IPS-NIHi7 (cell line): ENCODE measurements at regions not wholly inside any gene's neighbourhood (a gene's known extent, or its start where the extent isn't known, plus 50 kb on each side); places are given as distances from the start of the nearest gene placed in this dataset.
"Not testable (repeated sequence)": the region's sequence is repeated elsewhere in the genome, so short reads cannot be mapped to it uniquely, and the experiment has no call there.

Source experiments
- DNase-seq: peaks from one replicate; pipeline ENCODE4 v3.0.0; 2012; ENCODE audit warnings: mixed read lengths; ENCODE audit errors: extremely low spot score

DNA sequence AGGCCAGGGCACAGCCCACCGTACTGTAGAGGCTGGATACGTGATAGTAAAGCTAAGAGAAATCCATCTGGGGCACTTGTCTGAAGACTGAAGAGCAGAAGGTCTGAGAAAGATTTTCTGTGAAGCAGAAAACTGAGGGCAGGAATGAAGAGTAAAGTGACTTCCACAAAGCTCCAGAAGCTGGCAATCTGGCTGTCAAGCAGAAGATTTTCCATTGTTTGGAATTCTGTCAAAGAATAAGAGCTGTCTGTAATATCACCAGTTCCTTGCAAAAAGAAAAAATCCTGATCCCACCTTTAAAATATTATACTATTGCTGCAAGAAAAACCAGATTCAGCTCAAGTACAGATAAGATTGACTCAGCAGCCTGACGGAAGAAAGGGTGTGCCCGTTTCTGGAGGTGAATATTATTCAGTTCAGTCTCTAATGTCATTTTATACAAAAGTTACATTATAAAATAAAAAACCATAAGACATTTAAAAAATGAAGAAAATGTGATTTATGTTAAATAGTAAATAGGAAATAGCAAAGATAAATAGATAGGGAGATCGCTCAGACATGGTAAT is 550.4 kb upstream of the SGO1 start:
- no peak for DNase-seq

- no peak for DNase-seq
Observed at GRCh38 chr3:20729185-20729584, 543.2 kb upstream of the SGO1 start.

DNA sequence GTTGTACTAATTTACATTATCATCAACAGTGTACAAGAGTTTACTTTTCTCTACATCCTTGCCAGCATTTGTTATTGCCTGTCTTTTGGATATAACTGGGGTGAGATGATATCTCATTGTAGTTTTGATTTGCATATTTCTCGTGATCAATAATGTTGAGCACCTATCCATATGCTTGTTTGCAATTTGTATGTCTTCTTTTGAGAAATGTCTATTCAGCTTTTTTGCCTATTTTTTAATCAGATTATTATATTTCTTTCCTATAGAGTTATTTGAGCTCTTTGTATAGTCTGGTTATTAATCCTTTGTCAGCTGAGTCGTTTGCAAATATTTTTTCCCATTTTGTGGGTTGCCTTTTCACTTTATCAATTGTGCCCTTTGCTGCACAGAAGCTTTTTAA is 540.8 kb upstream of the SGO1 start:
- DNase-seq = no peak

DNA sequence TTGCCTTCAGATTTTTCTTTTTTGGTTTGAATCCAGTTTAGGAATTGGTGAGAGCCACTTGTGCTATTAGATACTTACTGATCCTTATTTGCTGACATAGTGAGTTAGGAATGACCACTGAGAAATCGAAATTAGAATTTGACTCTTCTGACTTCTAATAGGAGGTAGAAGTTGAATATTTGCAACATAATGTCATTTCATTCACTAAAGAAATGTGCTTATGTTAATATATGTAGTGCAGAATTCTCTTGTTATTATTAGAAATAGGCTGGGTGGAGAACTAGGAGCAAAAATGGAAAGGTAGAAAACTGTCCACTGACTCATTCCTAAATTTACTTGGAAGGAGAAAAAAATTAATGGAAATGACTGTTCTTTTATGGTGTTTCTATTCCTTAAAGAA is 538.2 kb upstream of the SGO1 start:
- no peak for DNase-seq

DNA sequence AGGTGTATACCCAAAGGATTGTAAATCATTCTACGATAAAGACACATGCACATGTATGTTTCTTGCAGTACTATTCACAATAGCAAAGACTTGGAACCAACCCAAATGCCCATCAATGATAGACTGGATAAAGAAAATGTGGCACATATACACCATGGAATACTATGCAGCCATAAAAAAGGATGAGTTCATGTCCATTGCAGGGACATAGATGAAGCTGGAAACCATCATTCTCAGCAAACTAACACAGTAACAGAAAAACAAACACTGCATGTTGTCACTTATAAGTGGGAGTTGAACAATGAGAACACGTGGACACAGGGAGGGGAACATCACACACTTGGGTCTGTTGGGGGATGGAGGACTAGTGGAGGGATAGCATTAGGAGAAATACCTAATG is 530.4 kb upstream of the SGO1 start:
- DNase-seq = not testable (repeated sequence)

GRCh38 chr3:20701641-20702040 is 515.6 kb upstream of the SGO1 start:
- DNase-seq = no peak

DNA sequence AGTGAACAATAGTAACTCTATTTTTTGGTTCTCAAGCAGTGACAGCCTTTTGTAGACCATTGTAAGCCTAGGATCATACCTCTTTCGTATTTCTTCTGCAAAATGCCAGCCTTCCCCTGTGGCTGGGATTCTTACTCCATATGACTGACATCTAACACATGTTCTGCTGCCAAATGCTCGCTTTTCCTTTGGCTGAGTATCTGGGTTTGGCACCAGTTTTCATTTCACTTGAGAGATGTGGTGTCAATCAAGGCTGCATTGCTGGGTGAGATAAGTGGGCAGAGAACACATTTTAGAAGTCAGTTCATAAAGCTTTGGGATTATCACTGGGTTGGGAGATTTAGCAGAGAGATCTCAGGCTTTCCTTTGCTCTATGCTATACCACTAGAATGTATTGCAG is 514.7 kb upstream of the SGO1 start:
- DNase-seq = no peak

GRCh38 chr3:20698896-20699295 is 512.9 kb upstream of the SGO1 start:
- no peak for DNase-seq

DNA sequence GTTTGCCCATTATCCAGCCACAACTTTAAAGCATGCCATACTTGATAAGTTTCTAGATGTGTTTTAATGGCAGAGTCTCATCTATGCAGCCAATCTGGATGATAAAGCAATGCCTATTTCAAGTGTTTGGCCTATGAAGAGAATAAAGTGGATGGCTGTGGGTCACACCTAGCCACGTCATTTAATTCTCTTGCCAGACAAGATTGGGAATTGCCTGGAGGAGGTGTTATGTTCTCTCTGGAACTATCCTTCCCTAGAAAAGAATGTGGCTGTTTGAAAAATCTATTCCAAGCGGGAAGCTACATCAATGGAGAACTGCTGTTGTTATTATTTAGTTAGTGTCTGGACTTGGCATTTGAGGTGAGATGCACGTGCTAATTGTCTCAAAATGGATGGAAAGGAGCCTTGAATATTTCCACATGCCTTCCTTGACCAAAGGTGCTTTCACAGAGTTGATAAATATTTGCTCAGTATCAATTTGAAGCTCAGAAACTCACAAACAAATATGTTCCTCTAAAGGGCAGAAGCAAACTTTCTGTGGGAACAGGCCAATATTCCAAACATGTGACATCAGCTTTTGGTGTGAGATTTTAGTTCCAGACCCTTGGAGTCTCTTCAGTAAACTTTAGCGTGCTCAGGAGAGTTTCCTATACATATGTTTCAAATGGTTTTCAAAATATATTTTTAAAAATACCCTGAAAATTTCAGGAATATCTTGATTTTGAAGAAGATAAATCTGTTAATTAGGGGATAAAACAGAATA is 510.6 kb upstream of the SGO1 start:
- no peak for DNase-seq

DNA sequence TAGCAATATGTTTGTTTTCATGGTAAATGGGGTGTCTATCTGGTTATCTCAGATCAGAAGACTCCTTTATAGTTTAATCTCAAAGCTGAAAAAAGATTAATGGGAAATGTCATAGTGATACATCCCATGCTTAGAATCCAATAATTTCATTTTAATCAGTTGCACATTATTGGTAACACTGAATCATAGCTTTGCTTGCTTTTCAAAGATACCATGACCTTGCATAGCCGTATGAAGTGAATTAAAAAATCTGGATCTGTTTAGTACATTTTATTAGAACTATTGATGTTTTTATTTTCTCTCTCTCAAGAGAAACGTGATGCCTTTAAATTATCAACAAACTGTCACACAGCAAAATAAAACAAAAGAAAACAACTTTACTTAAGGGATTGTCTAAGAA is 506.7 kb upstream of the SGO1 start:
- DNase-seq = no peak

- no peak for DNase-seq
Observed at GRCh38 chr3:20683910-20684309, 497.9 kb upstream of the SGO1 start.

DNA sequence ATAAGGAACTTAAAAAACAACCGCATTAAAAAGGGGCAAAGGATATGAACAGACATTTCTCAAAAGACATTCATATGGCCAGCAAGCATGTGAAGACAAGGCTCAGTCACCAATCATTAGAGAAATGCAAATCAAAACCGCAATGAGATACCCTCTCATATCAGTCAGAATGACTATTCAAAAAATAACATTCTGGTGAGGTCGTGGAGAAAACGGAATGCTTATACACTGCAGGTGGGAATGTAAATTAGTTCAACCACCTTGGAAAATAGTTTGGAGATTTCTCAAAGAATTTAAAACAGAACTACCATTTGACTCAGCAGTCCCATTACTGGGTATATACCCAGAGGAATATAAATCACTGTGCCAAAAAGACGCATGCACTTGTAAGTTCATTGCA is 496.6 kb upstream of the SGO1 start:
- DNase-seq = no peak

DNA sequence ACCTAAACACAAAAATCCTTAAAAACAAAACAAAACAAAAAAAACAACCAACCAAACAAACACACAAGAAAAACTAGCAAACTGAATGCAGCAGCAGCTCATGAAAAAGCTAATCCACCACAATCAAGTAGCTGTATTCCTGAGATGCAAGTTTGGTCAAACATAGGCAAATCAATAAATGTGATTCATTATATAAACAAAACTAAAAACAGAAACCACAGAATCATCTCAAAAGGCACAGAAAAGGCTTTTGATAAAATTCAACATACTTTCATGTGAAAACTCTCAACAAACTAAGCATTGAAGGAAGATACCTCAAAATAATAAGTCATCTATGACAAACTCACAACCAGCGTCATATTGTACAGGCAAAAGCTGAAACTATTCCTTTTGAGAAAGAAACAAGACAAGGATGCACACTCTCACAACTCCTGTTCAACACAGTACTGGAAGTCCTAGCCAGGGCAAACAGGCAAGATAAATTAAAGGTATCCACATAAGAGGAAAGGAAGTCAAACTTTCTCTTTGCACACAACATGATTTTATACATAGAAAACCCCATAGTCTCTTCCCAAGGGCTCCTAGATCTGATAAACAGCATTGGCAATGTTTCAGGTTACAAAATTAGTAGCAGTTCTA is 495.1 kb upstream of the SGO1 start:
- no peak for DNase-seq

- DNase-seq = no peak
Observed at GRCh38 chr3:20673866-20674265, 487.9 kb upstream of the SGO1 start.

GRCh38 chr3:20669675-20670074 is 483.7 kb upstream of the SGO1 start:
- DNase-seq = no peak

GRCh38 chr3:20669184-20669583 is 483.2 kb upstream of the SGO1 start:
- no peak for DNase-seq

DNA sequence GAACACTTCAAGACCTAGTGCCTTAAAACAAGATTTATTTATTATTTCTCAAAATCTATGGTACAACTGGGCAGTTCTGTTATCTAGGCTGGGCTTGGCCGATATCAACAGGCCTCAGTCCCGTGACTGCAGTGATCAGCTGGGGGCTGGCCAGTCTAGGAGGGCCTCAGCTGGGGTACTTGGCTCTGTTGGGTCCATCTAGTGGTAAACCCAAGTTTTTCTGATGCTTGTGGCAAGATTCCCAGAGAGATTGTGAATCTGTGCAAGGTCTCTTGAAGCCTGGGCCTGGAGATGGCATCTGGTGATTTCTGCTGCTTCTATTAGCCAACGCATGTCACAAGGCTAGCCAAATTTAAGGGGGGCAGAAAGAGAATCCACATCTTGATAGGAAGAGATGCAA is 482.4 kb upstream of the SGO1 start:
- DNase-seq = peak; percentile 77

DNA sequence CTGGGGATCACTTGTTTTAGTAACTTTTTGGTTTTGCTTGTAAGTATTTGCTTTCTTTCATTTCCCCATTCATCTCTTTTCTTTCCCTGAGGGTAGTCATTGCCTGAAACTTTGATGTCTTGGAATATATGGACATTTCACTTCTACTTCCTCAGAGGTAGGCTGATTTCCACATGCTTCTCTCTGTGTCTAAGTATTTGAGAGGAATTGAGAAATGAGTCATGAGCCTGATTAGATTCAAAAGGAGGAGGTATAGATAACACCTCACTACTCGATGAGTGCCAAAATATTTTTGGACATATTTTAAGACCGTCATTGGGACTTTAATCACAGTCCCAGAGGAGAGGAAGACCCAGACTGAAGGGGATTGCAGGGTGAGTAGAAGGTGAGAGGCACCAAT is 480.1 kb upstream of the SGO1 start:
- no peak for DNase-seq

GRCh38 chr3:20658491-20658890 is 472.5 kb upstream of the SGO1 start:
- DNase-seq = no peak

DNA sequence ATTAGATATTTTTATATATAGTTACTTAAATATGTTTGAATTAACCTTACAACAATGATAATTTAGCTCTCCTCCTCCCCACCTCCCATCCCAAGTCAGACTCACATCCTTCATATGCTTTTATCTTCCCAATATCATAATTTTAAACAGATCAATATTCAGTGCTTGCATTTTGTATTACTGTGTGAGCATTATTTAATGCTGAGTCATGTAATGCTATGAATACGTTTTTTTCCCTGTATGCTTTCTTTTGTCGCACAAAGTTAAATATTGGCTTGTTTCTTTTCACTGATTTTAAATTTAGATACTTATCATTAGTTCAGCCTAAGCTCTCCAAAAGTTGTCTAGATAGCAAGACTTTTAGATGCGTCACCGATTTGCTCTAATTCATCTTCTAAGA is 471.6 kb upstream of the SGO1 start:
- DNase-seq = no peak

DNA sequence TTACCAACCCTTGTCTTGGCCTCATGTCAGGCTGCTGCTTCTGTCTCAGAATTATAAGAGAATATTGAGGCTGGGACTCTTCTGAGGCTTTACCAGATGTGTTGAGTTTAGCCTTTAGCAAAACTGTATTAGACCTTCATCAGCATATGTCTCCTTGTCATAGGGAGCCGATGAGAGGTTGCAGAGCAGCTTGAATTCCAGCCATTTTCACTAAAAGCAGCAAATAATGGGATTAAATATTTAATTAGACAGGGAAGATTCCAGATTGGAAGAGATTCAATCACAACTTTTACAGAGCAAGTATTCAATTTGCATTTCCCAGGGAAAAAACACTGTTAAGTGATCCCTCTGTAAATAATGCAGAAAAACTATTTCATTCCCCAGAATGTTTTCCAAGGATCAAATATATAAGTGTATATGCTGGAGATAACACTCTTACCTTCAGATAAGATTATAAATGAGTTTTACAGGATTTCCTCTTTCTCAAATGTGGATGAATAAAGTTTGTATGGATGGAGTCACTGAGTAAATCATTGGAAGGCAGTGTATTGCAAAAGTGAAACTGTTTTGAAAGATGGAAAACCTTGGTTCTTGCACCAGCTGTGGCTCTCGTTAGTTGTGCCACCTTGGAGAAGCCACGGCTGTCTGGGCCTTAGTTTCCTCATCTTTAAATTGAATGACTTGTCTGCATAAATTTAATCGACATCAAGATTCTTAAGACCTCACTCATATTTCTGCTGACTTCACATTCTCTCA is 466.4 kb upstream of the SGO1 start:
- DNase-seq = no peak

DNA sequence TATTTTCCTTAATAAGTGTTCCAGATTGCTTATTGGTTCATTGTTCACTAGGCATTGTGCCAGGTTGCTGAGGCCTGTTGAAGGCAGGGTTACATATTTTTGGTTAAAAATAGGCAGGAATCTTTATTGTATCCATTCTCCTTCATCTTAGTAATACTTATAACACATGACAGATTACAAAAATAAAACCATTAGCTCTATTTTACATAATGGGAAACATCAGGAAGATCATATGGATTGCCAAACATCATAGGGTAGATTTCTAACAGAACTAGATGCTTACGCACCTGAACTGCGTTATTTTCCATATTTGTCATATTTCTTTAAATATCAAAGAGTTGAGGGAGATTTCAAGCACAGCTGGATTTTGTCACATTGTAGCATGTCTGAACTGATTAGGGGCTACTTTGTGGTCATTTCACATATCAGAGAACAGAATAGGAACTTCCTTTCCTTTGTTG is 462.9 kb upstream of the SGO1 start:
- DNase-seq = no peak

DNA sequence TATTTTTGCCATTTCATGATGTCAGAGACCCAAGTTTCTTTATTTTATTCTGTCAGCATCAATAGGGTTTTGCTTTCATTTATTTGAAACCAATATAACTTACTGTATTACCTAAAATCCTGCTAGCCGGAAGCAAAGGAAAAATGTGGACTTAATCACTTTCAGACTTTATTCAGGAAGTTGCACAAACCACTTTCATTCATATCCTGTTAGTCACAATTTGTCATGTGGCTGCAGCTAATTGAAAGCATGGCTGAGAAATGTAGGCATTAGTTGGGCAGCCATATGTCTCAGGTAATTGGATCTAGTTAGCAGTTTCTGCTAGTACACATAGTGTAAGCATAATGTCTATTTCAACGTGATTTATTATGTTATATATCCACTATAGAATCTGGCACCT is 462.3 kb upstream of the SGO1 start:
- no peak for DNase-seq
